H1 (cell line): ENCODE measurements at regions not wholly inside any gene's neighbourhood (a gene's known extent, or its start where the extent isn't known, plus 50 kb on each side); places are given as distances from the start of the nearest gene placed in this dataset.

Source experiments
- CTCF ChIA-PET: fragments of 300-600 bp; sonication (Branson Sonifier 250); formaldehyde crosslinking; loops from one replicate; lab custom pipeline; 2021; ENCODE audit not compliant: partially characterized antibody; lab: Charles Lee
- POLR2A ChIA-PET: fragments of 300-600 bp; sonication (Branson Sonifier 250); formaldehyde crosslinking; loops from one replicate; lab custom pipeline; 2021; ENCODE audit warnings: inconsistent platforms; ENCODE audit not compliant: partially characterized antibody; lab: Charles Lee
- DNase-seq, 2 experiments: peaks; one replicate each; pipeline versions ENCODE4 v3.0.0 to v3.0.0-alpha.2; 2010 to 2022; ENCODE audit warnings: low spot score in 2 of 2, low read depth in 1 of 2, mixed read lengths in 1 of 2
- FAIRE-seq: peaks from 2 replicates; lab custom pipeline; 2011; peaks lifted over from hg19 to GRCh38; lab: Jason Lieb, UNC
- H2AFZ ChIP-seq: 2 replicates; pipeline ENCODE4 v1.8.1; 2012; ENCODE audit warnings: low read length, inconsistent platforms
- H2AK5ac ChIP-seq: 2 replicates; pipeline ENCODE4 v1.6.1; 2013; ENCODE audit warnings: low read depth, low read length
- H2BK120ac ChIP-seq: replicated peaks from 2 replicates; pipeline ENCODE3; 2013; ENCODE audit warnings: low read depth, low read length, inconsistent platforms
- H2BK12ac ChIP-seq: 2 replicates; pipeline ENCODE4 v1.6.1; 2013; ENCODE audit warnings: low read depth, low read length
- H2BK15ac ChIP-seq: 2 replicates; pipeline ENCODE4 v1.6.1; 2013; ENCODE audit warnings: low read length
- H2BK20ac ChIP-seq: 2 replicates; pipeline ENCODE4 v1.6.1; 2013; ENCODE audit warnings: low read length
- H2BK5ac ChIP-seq: 2 replicates; pipeline ENCODE4 v1.6.1; 2013; ENCODE audit warnings: low read depth, low read length
- H3K14ac ChIP-seq: 2 replicates; pipeline ENCODE4 v1.6.1; 2013; ENCODE audit warnings: inconsistent platforms; ENCODE audit not compliant: insufficient read length
- H3K18ac ChIP-seq: 2 replicates; pipeline ENCODE4 v1.6.1; 2013; ENCODE audit warnings: low read length; ENCODE audit errors: extremely low read depth
- H3K23ac ChIP-seq: 2 replicates; pipeline ENCODE4 v1.6.1; 2013; ENCODE audit warnings: inconsistent platforms; ENCODE audit not compliant: insufficient read length
- H3K23me2 ChIP-seq: 2 replicates; pipeline ENCODE4 v1.6.1; 2013; ENCODE audit warnings: low read depth, low read length
- H3K27ac ChIP-seq: 2 replicates; pipeline ENCODE4 v1.6.1; 2011; ENCODE audit warnings: low read depth, low read length, inconsistent platforms
- H3K27me3 ChIP-seq, 4 experiments: replicated peaks in 1 of 4; 1 replicate in 1 of 4; 2 replicates in 3 of 4; pipeline versions ENCODE4 v1.6.1 to v1.8.1; 2011 to 2013; ENCODE audit warnings: low read length in 3 of 4, mild to moderate bottlenecking in 3 of 4, inconsistent platforms in 2 of 4, mixed read lengths in 2 of 4, moderate library complexity in 1 of 4; ENCODE audit not compliant: control insufficient read depth in 3 of 4, insufficient read depth in 3 of 4; ENCODE audit errors: extremely low read depth in 1 of 4
- H3K36me3 ChIP-seq, 4 experiments: 2 replicates each; pipeline versions ENCODE4 v1.6.1 to v1.8.1; 2011 to 2013; ENCODE audit warnings: mild to moderate bottlenecking in 4 of 4, low read length in 3 of 4, moderate library complexity in 2 of 4, control low read depth in 1 of 4, inconsistent platforms in 1 of 4; ENCODE audit not compliant: insufficient read depth in 4 of 4, control insufficient read depth in 2 of 4
- H3K4ac ChIP-seq: replicated peaks from 2 replicates; pipeline ENCODE3; 2013; ENCODE audit warnings: low read length, low read depth, mixed read lengths, inconsistent platforms; ENCODE audit not compliant: insufficient read length
- H3K4me1 ChIP-seq, 4 experiments: replicated peaks in 1 of 4; 1 replicate in 1 of 4; 2 replicates in 3 of 4; pipeline versions ENCODE4 v1.6.1 to v1.8.1; 2011 to 2013; ENCODE audit warnings: low read length in 3 of 4, inconsistent platforms in 2 of 4, mixed read lengths in 1 of 4; ENCODE audit not compliant: insufficient read depth in 4 of 4, control insufficient read depth in 3 of 4
- H3K4me2 ChIP-seq, 2 experiments: 2 replicates each; pipeline versions ENCODE4 v1.6.1 to v1.8.1; 2011 to 2013; ENCODE audit warnings: low read depth in 2 of 2, low read length in 2 of 2, control low read depth in 1 of 2, inconsistent platforms in 1 of 2, mild to moderate bottlenecking in 1 of 2; ENCODE audit not compliant: insufficient read depth in 1 of 2
- H3K4me3 ChIP-seq, 4 experiments: fragments of 200-600, 300-600 bp in 1 of 4; sonication (generic), shearing (Covaris generic), sonication (Bioruptor Twin) in 1 of 4; 2 replicates each; pipeline versions ENCODE4 v1.5.1 to v1.8.1; 2011 to 2016; ENCODE audit warnings: low read length in 4 of 4, low read depth in 3 of 4, control low read depth in 2 of 4, inconsistent platforms in 2 of 4, mild to moderate bottlenecking in 2 of 4, mixed read lengths in 1 of 4, moderate library complexity in 1 of 4; ENCODE audit not compliant: insufficient read depth in 2 of 4; ENCODE audit errors: extremely low read depth in 1 of 4
- H3K56ac ChIP-seq: replicated peaks from 2 replicates; pipeline ENCODE3; 2013; ENCODE audit warnings: low read depth, mild to moderate bottlenecking, mixed read lengths, low read length, inconsistent platforms; ENCODE audit not compliant: insufficient read length
- H3K79me1 ChIP-seq: 2 replicates; pipeline ENCODE4 v1.6.1; 2013; ENCODE audit warnings: low read depth, low read length, control low read depth
- H3K79me2 ChIP-seq, 2 experiments: 2 replicates each; pipeline versions ENCODE4 v1.6.1 to v1.8.1; 2012 to 2013; ENCODE audit warnings: low read length in 2 of 2, mild to moderate bottlenecking in 2 of 2, inconsistent platforms in 1 of 2; ENCODE audit not compliant: insufficient read depth in 2 of 2, control insufficient read depth in 1 of 2
- H3K9ac ChIP-seq, 4 experiments: replicated peaks in 1 of 4; 1 replicate in 1 of 4; 2 replicates in 3 of 4; pipeline versions ENCODE4 v1.6.1 to v1.8.1; 2011 to 2013; ENCODE audit warnings: low read depth in 3 of 4, low read length in 3 of 4, control low read depth in 2 of 4, mild to moderate bottlenecking in 2 of 4, moderate library complexity in 2 of 4, inconsistent platforms in 1 of 4; ENCODE audit errors: extremely low read depth in 1 of 4
- H3K9me3 ChIP-seq, 2 experiments: 2 replicates each; pipeline versions ENCODE4 v1.6.1 to v1.8.1; 2012 to 2013; ENCODE audit warnings: mild to moderate bottlenecking in 2 of 2, moderate library complexity in 2 of 2, control low read depth in 1 of 2, inconsistent platforms in 1 of 2, low read depth in 1 of 2, low read length in 1 of 2, mixed read lengths in 1 of 2; ENCODE audit not compliant: insufficient read depth in 2 of 2
- H4K20me1 ChIP-seq, 2 experiments: replicated peaks in 1 of 2; 2 replicates each; pipeline versions ENCODE3 to v1.8.1; 2011 to 2013; ENCODE audit warnings: inconsistent platforms in 2 of 2, low read length in 2 of 2, mild to moderate bottlenecking in 1 of 2; ENCODE audit not compliant: insufficient read depth in 2 of 2, control insufficient read depth in 1 of 2
- H4K5ac ChIP-seq: 2 replicates; pipeline ENCODE4 v1.6.1; 2013; ENCODE audit warnings: low read length, low read depth, mixed read lengths, inconsistent platforms; ENCODE audit not compliant: insufficient read length
- H4K8ac ChIP-seq: 2 replicates; pipeline ENCODE4 v1.8.0; 2013; ENCODE audit warnings: mild to moderate bottlenecking, moderate library complexity, low read length, inconsistent platforms; ENCODE audit not compliant: insufficient read depth; ENCODE audit errors: extremely low read depth
- H4K91ac ChIP-seq: replicated peaks from 2 replicates; pipeline ENCODE3; 2013; ENCODE audit warnings: low read length, mixed read lengths, inconsistent platforms; ENCODE audit not compliant: insufficient read length
- ASH2L ChIP-seq: fragments of 200-600, 300-600 bp; sonication (generic); IDR thresholded peaks from one replicate; pipeline ENCODE4 v1.7.1; 2017; ENCODE audit warnings: low read length
- CHD1 ChIP-seq: IDR thresholded peaks from 2 replicates; pipeline ENCODE4 v1.6.1; 2012; ENCODE audit warnings: low read depth, low read length, improper control_type of control experiment
- CHD2 ChIP-seq: IDR thresholded peaks from 2 replicates; pipeline ENCODE4 v1.6.1; 2012; ENCODE audit warnings: low read length, improper control_type of control experiment
- CTBP2 ChIP-seq: IDR thresholded peaks from 2 replicates; pipeline ENCODE4 v1.7.0; 2011; ENCODE audit warnings: borderline replicate concordance, mild to moderate bottlenecking, moderate library complexity, mixed read lengths, low read length; ENCODE audit not compliant: insufficient read depth, insufficient read length
- EP300 ChIP-seq, 2 experiments: IDR thresholded peaks; 1 replicate in 1 of 2; 2 replicates in 1 of 2; pipeline ENCODE4 v1.6.1; 2011 to 2012; ENCODE audit warnings: low read depth in 2 of 2, low read length in 2 of 2, mild to moderate bottlenecking in 2 of 2, borderline replicate concordance in 1 of 2, inconsistent platforms in 1 of 2, moderate library complexity in 1 of 2
- EZH2 ChIP-seq: fragments of 200-600 bp; sonication (generic); IDR thresholded peaks from 2 replicates; pipeline ENCODE4 v1.7.1; 2012; ENCODE audit warnings: low read depth, mild to moderate bottlenecking, moderate library complexity, low read length, inconsistent platforms; ENCODE audit not compliant: severe bottlenecking
- FOSL1 ChIP-seq: IDR thresholded peaks from 2 replicates; pipeline ENCODE4 v1.6.1; 2011; ENCODE audit warnings: mild to moderate bottlenecking, low read depth, low read length, moderate library complexity; ENCODE audit not compliant: insufficient read depth
- RFX5 ChIP-seq: IDR thresholded peaks from 2 replicates; pipeline ENCODE4 v1.6.1; 2011; ENCODE audit warnings: low read depth, low read length, improper control_type of control experiment, borderline replicate concordance
- SIX5 ChIP-seq: IDR thresholded peaks from 2 replicates; pipeline ENCODE4 v1.6.1; 2011; ENCODE audit warnings: mild to moderate bottlenecking, low read depth, low read length
- WGBS, 2 experiments: shearing (Covaris generic) in 1 of 2; methylation state at CpG; one replicate each; pipeline versions ENCODE4 v1.1.6 to v1.1.7; 2013 to 2015; ENCODE audit warnings: low lambda C conversion rate in 2 of 2, mixed read lengths in 2 of 2, inconsistent platforms in 1 of 2, low coverage in 1 of 2, missing lambda C conversion rate in 1 of 2; ENCODE audit not compliant: insufficient replicate concordance in 2 of 2, insufficient coverage in 1 of 2, insufficient read length in 1 of 2; ENCODE audit errors: extremely low coverage in 1 of 2, missing lambda C conversion rate in 1 of 2; 5-methylcytosine and 5-hydroxymethylcytosine counted together
- TF ChIP-seq, protein P1 (sequence below): IDR thresholded peaks from 2 replicates; pipeline ENCODE4 v1.6.1; 2011; ENCODE audit warnings: low read depth, mild to moderate bottlenecking, low read length; ENCODE audit not compliant: insufficient read depth
- TF ChIP-seq, protein P2 (sequence below): IDR thresholded peaks from 2 replicates; pipeline ENCODE4 v1.6.1; 2012; ENCODE audit warnings: inconsistent platforms

DNA sequence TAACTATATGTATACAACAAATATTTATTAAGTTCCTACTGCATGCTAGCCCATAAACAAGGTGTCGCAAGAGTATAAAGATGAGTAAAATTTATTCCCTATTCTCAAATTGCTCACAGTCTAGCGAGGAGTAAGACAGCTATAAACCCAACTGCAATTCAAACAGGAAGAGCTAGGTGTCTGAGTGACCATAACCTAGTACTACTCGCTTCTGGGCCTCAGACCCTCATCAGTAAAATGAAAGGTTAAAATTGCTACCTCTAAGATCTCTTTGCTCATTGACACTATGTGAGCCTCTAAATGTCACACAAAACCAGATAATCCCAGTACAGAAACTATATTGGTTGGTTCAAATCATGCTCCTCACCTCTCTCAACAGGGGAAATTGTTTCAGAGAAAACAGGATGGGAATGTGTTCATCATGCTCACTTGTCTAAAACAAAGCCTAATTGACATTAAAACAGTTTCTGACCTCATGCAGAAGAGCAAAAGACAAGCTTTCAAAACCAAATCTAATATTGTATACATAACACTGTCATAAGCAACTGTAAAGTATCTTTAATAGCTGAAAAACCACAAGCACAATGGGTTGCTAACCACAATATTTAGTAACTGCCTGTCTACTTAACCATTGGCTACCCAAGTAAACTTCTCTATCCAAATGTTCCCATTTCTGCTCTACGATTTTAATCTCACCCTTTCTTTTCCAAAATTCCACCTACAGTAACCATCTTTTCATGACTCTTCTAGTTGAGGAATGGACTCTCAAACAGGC is 264.6 kb upstream of the FMR1 start:
- H4K91ac ChIP-seq = no peak overlapping the region
- no peak overlapping the region for H2AK5ac ChIP-seq
- no peaks in the 10 kb centered on the region for H3K79me2 ChIP-seq
- no peak overlapping the region for H3K56ac ChIP-seq
- POLR2A ChIA-PET = no interaction called here
- no peak overlapping the region for H3K23ac ChIP-seq
- no peaks in the 10 kb centered on the region for H3K4me1 ChIP-seq
- no peak for FAIRE-seq
- H3K18ac ChIP-seq = no peak overlapping the region
- no peaks in the 10 kb centered on the region for H4K20me1 ChIP-seq
- TF ChIP-seq RFX5 = no peak
- TF ChIP-seq, protein P1, sequence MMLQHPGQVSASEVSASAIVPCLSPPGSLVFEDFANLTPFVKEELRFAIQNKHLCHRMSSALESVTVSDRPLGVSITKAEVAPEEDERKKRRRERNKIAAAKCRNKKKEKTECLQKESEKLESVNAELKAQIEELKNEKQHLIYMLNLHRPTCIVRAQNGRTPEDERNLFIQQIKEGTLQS = no peak
- no peak for TF ChIP-seq CHD1
- TF ChIP-seq EP300 (IDR thresholded peaks at IDR 0.05; ENCODE audit: borderline replicate concordance in 1 of 2, low read depth in 2 of 2, low read length in 2 of 2) = no peak
- no peak for TF ChIP-seq SIX5
- no peak for TF ChIP-seq EZH2
- TF ChIP-seq, protein P2, sequence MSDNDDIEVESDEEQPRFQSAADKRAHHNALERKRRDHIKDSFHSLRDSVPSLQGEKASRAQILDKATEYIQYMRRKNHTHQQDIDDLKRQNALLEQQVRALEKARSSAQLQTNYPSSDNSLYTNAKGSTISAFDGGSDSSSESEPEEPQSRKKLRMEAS = no peak
- no peak for TF ChIP-seq ASH2L
- TF ChIP-seq CTBP2 = no peak
- no peak for TF ChIP-seq CHD2
- no peak for TF ChIP-seq FOSL1
- H3K27ac ChIP-seq = no peak overlapping the region
- H2BK5ac ChIP-seq = no peak overlapping the region
- CTCF ChIA-PET = no interaction called here
- H3K27me3 ChIP-seq = no peaks in the 10 kb centered on the region
- H3K4me3 ChIP-seq = no peak overlapping the region
- no peak overlapping the region for H2AFZ ChIP-seq
- no peak overlapping the region for H2BK20ac ChIP-seq
- DNase-seq = no peak
- H4K8ac ChIP-seq = no peak overlapping the region
- H4K5ac ChIP-seq = no peak overlapping the region
- no peak overlapping the region for H3K4me2 ChIP-seq
- H3K36me3 ChIP-seq = no peaks in the 10 kb centered on the region
- H3K23me2 ChIP-seq = no peaks in the 10 kb centered on the region
- H3K9ac ChIP-seq = no peak overlapping the region
- H3K14ac ChIP-seq = no peak overlapping the region
- H2BK12ac ChIP-seq = no peak overlapping the region
- 91% methylated on average over 4 of the region's 4 CpGs; no CpG with 5 or more reads in 1 of the 2 experiments for WGBS, 2 experiments
- H3K4ac ChIP-seq = no peak overlapping the region
- H2BK15ac ChIP-seq = no peak overlapping the region
- H3K79me1 ChIP-seq = no peaks in the 10 kb centered on the region
- H2BK120ac ChIP-seq = no peak overlapping the region
- H3K9me3 ChIP-seq = no peaks in the 10 kb centered on the region; a peak in 1 of 4 replicates
